A673 (cell line): ENCODE measurements at regions not wholly inside any gene's neighbourhood (a gene's known extent, or its start where the extent isn't known, plus 50 kb on each side); places are given as distances from the start of the nearest gene placed in this dataset.
"Not testable (repeated sequence)": the region's sequence is repeated elsewhere in the genome, so short reads cannot be mapped to it uniquely, and the experiment has no call there.

ENCODE experiments used
- BruUV-seq: library from RNA; stranded (reverse); fragments of 400-500 nt; replicated peaks from 2 replicates; lab custom pipeline; 2021; lab: Mats Ljungman, UMichigan
- CTCF ChIA-PET: fragments of 300-600 bp; sonication (Branson Sonifier 250); formaldehyde crosslinking; loops from one replicate; lab custom pipeline; 2022; ENCODE audit warnings: antibody characterized with exemption; lab: Charles Lee
- POLR2A ChIA-PET: fragments of 300-600 bp; sonication (Branson Sonifier 250); formaldehyde crosslinking; loops from one replicate; lab custom pipeline; 2022; ENCODE audit warnings: antibody characterized with exemption; ENCODE audit not compliant: low non-redundant PET; lab: Charles Lee
- DNase-seq: peaks from one replicate; pipeline ENCODE4 v3.0.0-alpha.2; 2015; ENCODE audit warnings: low spot score
- H3K27ac ChIP-seq: fragments of 200-600 bp; sonication (generic); 2 replicates; pipeline ENCODE4 v1.5.1; 2016; ENCODE audit warnings: mixed run types, low read depth, mild to moderate bottlenecking, mixed read lengths, antibody characterized with exemption, low read length; ENCODE audit not compliant: poor library complexity, severe bottlenecking
- H3K27me3 ChIP-seq: fragments of 200-600 bp; sonication (generic); replicated peaks from 2 replicates; pipeline ENCODE4 v1.6.1; 2017; ENCODE audit warnings: mixed run types, low read depth, mild to moderate bottlenecking, mixed read lengths, antibody characterized with exemption, low read length; ENCODE audit not compliant: insufficient read depth, poor library complexity
- H3K36me3 ChIP-seq: fragments of 200-600 bp; sonication (generic); 2 replicates; pipeline ENCODE4 v1.6.1; 2016; ENCODE audit warnings: mixed run types, mild to moderate bottlenecking, mixed read lengths, antibody characterized with exemption, low read length; ENCODE audit not compliant: insufficient read depth, poor library complexity, severe bottlenecking
- H3K4me1 ChIP-seq: fragments of 200-600 bp; sonication (generic); 2 replicates; pipeline ENCODE4 v1.6.1; 2017; ENCODE audit warnings: mixed run types, mild to moderate bottlenecking, mixed read lengths, antibody characterized with exemption, low read length; ENCODE audit not compliant: insufficient read depth, poor library complexity, severe bottlenecking
- H3K4me3 ChIP-seq: fragments of 200-600 bp; sonication (generic); 2 replicates; pipeline ENCODE4 v1.5.1; 2016; ENCODE audit warnings: low read depth, mixed run types, mild to moderate bottlenecking, mixed read lengths, low read length; ENCODE audit not compliant: poor library complexity, severe bottlenecking
- H3K9me3 ChIP-seq: fragments of 200-600 bp; sonication (generic); 2 replicates; pipeline ENCODE4 v1.6.1; 2016; ENCODE audit warnings: mixed run types, low read depth, mild to moderate bottlenecking, mixed read lengths, antibody characterized with exemption, low read length; ENCODE audit not compliant: poor library complexity, severe bottlenecking
- CTCF ChIP-seq: fragments of 300-800, 200-600 bp; sonication (generic); conservative IDR thresholded peaks from 2 replicates; pipeline ENCODE4 v1.5.1; 2017; ENCODE audit warnings: low read depth, mild to moderate bottlenecking, antibody characterized with exemption, low read length, moderate library complexity, mixed read lengths
- EZH2 ChIP-seq: fragments of 200-600 bp; sonication (generic); IDR thresholded peaks from 2 replicates; pipeline ENCODE4 v1.6.1; 2017; ENCODE audit warnings: borderline replicate concordance, low read depth, mild to moderate bottlenecking, mixed read lengths, antibody characterized with exemption, low read length; ENCODE audit not compliant: poor library complexity, severe bottlenecking
- intact Hi-C: fragments of 100-400 bp; cut with micrococcal nuclease; formaldehyde crosslinking; loops from one replicate; pipeline ENCODE4 v1.10.0; 2022; ENCODE audit not compliant: unreplicated experiment

DNA sequence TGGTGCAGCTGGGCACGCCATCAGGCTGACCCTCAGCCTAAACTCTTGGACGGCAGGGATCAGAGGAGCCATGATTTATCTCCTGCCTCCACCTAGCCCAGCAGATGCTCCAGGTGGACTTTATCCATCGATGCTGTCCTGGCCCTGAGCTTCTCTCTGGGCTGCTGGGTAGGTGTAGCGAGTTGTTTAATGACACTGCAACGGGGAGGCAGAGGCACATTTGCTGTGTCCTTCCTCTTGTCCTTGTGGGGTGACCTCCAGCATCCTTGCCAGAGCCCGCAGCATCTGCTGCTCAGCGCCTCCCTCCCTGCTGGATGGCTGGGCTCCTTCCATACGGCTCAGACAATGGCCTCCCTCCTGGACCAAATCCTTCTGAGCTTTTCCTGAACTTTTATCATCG is 103.1 kb upstream of the IRX4 start:
- BruUV-seq: no TSS peak
- Histone ChIP-seq H3K4me3 (no peak overlapping the region), H3K36me3 (no peaks in the 10 kb centered on the region), H3K27ac (no peak overlapping the region), H3K27me3 (peaks cover 62% of the 10 kb centered on the region), H3K4me1 (no peaks in the 10 kb centered on the region), H3K9me3 (no peaks in the 10 kb centered on the region)
- ChIA-PET CTCF (no interaction called here), POLR2A (no interaction called here)
- no peak for TF ChIP-seq EZH2
- TF ChIP-seq CTCF: no peak
- intact Hi-C loops: no loop called here
- DNase-seq: no peak

DNA sequence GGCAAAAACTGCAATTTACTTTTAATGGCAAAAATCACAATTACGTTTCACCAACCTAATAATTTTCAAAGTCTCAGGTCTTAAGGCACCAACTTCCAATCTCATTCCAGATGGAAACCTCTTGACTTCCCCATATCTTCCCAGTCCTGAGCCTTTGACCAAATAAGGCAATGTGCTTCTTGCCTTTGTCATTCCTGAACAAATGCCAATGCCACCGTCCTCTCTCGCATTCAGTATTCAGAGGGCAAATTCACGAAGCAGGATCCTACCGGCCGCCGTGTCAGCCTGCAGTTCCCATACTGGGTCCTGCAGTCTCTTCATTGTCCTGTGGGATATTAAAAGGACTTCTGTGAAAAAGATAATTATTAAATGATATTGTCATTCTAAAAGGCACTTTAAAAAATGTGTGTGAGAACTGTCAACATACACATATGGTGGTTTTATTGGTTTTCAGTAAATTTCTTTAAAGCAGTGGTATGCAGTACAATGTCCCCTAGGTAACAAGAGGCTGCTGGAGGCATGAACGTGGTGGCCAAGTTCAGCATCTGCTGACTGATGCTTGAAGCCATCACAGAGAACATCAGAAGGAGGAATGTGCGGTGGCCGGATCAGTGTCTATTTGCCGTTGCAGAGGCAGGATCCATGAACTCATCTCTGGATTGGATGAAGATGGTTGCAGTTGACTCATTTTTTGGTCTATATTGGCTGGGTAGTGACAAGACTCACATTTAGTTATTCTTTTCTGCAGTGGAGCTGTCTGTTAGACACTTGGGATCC is 101.4 kb upstream of the IRX4 start:
- H3K36me3 ChIP-seq: no peaks in the 10 kb centered on the region
- POLR2A ChIA-PET: no interaction called here
- no peak for DNase-seq
- TF ChIP-seq CTCF (no peak), EZH2 (no peak)
- no peaks in the 10 kb centered on the region for H3K9me3 ChIP-seq
- peaks cover 46% of the 10 kb centered on the region for H3K27me3 ChIP-seq
- intact Hi-C loops: no loop called here
- BruUV-seq: no TSS peak
- CTCF ChIA-PET: no interaction called here
- H3K4me3 ChIP-seq: no peak overlapping the region
- H3K27ac ChIP-seq: no peak overlapping the region
- H3K4me1 ChIP-seq: no peaks in the 10 kb centered on the region

- no TSS peak for BruUV-seq
- H3K27ac ChIP-seq: no peak overlapping the region
- POLR2A ChIA-PET: no interaction called here
- no peak for TF ChIP-seq CTCF
- TF ChIP-seq EZH2: no peak
- H3K4me3 ChIP-seq: no peak overlapping the region
- CTCF ChIA-PET: no interaction called here
- H3K4me1 ChIP-seq: no peaks in the 10 kb centered on the region
- intact Hi-C loops: no loop called here
- no peaks in the 10 kb centered on the region for H3K9me3 ChIP-seq
- H3K36me3 ChIP-seq: no peaks in the 10 kb centered on the region
- H3K27me3 ChIP-seq: peaks cover 40% of the 10 kb centered on the region
- DNase-seq: no peak
These were observed 100.7 kb upstream of the IRX4 start for GRCh38 chr5:1983401-1983800.

GRCh38 chr5:1982561-1982960 is 99.8 kb upstream of the IRX4 start:
- H3K36me3 ChIP-seq, H3K27ac ChIP-seq, H3K4me3 ChIP-seq, BruUV-seq, DNase-seq, intact Hi-C loops, H3K9me3 ChIP-seq, H3K4me1 ChIP-seq, CTCF ChIA-PET, POLR2A ChIA-PET: not testable (repeated sequence)
- H3K27me3 ChIP-seq: peaks cover 32% of the 10 kb centered on the region
